GM18502 (cell line): ENCODE measurements at regions not wholly inside any gene's neighbourhood (a gene's known extent, or its start where the extent isn't known, plus 50 kb on each side); places are given as distances from the start of the nearest gene placed in this dataset.
"Not testable (repeated sequence)": the region's sequence is repeated elsewhere in the genome, so short reads cannot be mapped to it uniquely, and the experiment has no call there.

Experiments used
- ATAC-seq: cut with Tn5 transposase; IDR thresholded peaks from one replicate; pipeline ENCODE4 v1.9.1; 2021; ENCODE audit warnings: mild to moderate bottlenecking; ENCODE audit not compliant: unreplicated experiment, poor library complexity

DNA sequence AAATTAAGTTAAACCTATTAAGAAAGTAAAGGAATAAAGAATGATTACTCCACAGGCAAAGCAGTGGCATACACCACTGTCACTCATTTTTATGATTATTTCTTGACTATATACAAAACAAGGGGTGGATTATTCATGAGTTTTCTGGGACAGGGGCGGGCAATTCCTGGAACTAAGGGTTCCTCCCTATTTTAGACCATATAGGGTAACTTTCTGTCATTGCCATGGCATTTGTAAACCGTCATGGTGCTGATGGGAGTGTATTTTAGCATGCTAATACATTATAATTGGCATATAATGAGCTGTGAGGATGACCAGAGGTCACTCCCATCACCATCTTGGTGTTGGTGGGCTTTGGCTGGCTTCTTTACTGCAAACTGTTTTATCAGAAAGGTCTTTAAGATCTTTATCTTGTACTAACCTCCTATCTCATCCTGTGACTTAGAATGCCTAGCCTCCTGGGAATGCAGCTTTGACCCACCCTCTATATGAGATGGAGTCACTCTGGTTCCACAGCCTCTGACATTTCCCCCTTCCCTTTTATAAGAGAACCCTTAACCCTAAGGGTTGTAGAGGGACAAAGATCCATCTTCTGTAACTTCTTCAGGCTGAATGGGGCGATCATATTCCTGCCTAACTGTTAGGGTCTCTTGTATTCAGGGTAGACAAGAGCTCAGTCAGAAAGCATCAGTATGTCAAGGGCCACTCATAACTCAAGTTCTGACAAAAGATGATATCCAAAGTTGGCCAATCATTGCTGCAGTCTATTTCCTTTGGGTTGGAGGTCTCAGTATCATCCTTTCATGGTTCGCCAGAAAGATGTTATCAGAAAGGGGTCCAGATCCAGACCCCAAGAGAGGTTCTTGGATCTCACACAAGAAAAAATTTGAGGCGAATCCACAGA is 79.5 kb upstream of the LIPC start:
- no peak for ATAC-seq

DNA sequence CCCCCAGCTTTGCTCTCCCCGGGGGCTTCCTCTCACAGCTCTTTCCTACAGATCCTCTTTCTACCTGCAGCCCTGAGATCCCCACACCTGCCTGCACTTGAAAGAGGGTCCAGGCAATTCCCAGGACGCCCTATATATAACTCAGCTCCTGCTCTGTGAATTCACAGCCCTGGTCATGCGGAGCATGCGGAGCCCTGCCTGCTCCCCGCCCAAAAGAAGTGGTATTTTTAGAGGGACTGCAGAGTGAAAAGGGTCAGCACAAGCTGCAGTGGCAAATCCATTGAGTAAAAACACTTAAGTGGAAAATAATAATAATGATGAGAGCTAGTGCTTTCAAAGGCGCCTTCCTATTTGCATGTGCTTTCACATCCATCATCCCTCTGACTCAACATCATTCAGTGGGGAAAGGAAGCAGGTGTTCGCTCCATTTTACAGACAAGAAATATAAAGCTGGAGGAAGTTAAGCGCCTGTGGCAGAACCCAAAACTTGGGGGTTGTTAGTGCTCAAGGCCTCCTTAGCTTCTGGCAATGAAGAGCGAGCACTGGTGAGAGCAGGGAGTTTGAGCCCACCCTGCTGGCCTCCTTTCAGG is 76.3 kb upstream of the LIPC start:
- ATAC-seq, result no peak

- no peak for ATAC-seq
Measured at GRCh38 chr15:58355973-58356372, 75.8 kb upstream of the LIPC start.

DNA sequence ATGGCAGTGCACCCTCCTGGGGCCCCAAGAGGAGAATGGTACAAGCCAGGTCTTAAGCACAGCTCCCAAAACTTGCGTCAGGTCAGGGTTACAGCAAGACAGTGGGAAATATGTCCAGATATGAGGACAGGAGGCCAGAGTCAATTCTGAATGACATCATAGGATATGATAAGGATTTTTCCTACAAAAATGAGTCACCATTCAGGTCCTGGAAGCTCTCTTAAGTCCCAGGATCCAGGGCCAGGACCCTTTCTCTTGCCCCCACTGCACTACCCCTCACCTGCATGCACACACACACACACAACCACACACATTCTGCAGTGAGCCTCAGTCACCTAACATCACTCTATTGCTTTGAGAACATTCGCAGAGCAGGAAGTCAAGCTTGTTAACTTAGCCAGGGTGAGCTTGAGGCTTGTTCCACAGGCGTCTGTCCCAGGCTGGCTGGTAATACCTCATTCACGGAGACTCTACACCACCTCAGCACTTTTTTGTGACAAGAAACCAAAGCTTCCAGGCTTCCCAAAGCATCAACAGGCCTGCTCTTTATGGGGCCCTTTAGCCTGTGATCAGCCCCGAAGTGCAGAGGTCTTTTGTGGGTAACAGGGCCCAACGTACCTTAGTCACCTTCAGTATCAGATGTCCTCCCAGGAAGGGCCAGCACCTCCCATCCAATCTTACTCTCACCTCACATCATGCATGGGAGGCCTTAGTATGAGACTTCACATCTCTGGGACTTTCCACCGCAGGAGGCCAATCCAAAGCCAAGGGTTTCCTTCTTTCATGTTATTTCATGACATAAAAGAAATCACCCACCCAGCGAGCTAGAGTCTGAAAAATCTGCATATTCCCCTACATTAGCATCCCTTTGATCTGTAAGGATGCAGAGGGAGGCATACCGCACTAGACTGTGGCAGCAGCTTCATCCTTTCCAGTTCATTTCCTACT is 74.0 kb upstream of the LIPC start:
- no peak for ATAC-seq

DNA sequence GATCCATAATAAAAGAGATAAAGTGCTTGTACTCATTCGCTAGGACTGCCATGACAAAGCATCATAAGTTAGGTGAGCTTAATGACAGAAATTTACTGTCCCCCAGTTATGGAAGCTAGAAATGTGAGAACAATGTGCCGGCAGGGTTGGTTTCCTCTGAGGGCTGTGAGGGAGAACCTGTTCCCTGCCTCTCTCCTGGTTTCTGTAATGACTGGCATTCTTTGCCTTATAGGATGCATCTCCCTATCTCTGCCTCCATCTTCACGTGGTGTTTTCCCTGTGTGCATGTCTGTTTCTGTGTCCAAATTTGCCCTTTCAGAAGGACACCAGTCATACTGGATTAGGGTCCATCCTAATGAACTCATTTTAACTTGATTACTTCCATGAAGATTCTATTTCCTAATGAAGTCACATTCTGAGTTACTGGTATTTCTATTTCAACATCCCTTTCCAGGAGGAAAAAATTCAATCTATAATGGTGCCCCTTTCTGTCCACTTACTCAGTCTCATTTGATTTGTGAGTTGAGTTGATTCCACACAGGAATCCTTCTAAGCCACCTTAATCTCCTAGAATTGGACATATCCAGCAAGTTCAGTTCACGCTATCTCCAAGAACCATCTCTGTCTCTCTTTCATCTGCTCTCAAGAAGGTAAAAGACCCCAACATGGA is 71.2 kb upstream of the LIPC start:
- no peak for ATAC-seq

GRCh38 chr15:58361273-58361759 is 70.5 kb upstream of the LIPC start:
- ATAC-seq, result no peak

GRCh38 chr15:58362262-58362922 is 69.4 kb upstream of the LIPC start:
- ATAC-seq, result no peak

GRCh38 chr15:58363118-58363517 is 68.7 kb upstream of the LIPC start:
- not testable (repeated sequence) for ATAC-seq

- ATAC-seq, result not testable (repeated sequence)
Measured at GRCh38 chr15:58363673-58364072, 68.1 kb upstream of the LIPC start.

GRCh38 chr15:58365098-58365497 is 66.7 kb upstream of the LIPC start:
- not testable (repeated sequence) for ATAC-seq

- ATAC-seq, result no peak
Measured at GRCh38 chr15:58369261-58369701, 62.5 kb upstream of the LIPC start.

GRCh38 chr15:58369956-58370355 is 61.8 kb upstream of the LIPC start:
- no peak for ATAC-seq

- ATAC-seq, result no peak
Measured at GRCh38 chr15:58374147-58374546, 57.6 kb upstream of the LIPC start.

DNA sequence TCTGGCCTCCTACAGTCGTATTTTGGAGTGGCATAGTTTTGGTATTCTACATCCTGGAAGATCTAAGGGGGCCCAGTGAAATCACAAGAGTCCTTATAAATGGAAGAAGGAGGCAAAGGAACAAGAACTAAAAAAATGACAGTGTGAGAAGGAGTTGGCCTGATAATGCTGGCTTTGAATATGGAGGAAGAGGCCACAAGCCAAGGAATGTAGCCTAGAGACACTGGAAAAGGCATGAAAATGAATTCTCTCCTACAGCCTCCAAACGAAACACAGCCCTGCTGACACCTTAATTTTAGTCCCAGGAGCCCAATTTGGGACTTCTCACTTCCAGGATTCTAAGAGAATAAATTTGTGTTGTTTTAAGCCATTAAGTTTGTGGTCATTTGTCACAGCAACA is 54.6 kb upstream of the LIPC start:
- no peak for ATAC-seq

DNA sequence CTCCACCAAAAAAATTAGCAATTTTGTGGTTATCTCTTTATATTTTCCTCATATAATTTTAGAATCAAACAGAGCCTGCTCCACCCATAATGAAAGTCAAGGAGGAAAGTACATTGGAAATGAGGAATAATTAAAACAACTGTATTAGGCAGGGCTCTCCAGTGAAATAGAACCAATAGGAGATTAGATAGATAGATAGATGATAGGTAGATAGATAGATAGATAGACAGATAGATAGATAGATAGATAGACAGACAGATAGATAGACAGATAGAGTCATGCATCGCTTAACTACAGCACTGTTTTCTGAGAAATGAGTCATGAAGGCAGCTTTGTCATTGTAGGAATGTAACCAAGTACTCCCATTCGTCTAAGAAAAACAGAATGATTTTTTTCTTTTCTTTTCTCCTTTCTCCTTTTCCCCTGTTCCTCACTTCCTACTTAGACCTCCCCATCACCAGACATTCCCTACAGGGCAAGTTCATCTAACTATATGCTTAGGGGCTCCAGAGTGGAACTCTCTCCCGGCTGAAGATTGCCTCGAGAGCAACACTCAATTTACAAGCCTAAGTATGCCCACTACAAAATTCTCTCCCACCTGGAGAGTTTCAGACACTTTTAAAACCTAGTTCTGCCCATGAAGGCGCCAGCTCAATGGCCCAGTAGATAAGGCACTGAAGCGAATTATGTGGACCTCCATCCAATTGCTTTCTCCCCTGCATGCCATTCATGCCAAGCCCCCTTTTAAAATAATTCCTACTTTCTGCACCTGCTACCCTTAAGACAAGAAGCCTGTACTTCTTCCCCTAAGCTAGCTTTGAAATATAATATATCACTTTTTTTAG is 53.3 kb upstream of the LIPC start:
- ATAC-seq, result no peak

DNA sequence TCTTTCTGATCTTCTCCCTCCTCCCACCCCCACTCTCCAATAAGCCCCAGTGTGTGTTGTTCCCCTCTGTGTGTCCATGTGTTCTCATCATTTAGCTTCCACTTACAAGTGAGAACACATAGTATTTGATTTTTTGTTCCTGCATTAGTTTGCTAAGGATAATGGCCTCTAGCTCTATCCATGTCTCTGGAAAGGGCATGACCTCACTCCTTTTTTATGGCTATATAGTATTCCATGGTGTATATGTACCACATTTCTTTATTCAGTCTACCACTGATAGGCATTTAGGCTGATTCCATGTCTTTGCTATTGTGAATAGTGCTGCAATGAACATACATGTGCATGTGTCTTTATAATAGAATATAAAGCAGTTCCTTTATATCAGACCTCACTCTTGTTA is 52.3 kb upstream of the LIPC start:
- ATAC-seq, result not testable (repeated sequence)

DNA sequence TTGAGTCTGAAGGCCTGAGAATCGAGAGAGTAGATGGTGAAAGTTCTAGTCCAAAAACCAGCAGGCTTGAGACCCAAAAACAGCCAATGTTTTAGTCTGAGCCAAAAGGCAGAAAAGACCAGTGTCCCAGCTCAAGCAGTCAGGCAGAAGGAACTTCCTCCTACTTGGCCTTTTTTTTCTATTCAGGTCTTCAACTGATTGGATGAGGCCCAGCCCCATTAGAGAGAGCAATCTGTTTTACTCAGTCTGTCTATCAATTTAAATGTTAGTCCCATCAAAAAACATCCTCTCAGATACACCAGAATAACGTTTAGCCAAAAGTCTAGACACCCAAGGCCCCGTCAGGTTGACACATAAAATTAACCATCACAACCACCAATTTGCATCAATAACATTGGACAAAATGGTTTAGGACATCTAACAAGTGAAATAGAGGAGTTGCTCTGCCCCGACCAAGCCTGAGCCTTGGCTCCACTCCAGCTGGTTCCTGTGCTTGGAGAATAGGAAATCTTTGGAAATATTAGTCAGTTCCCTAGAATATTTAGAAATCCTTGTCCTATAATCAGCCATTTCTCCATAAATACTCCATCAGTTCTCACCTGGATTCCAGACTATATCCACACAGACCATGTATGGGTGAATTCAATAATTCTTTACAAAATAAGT is 51.4 kb upstream of the LIPC start:
- ATAC-seq, result no peak

- ATAC-seq, result no peak
Measured at GRCh38 chr15:58381697-58382096, 50.1 kb upstream of the LIPC start.
